ENCODE measurements at regions not wholly inside any gene's neighbourhood (a gene's known extent, or its start where the extent isn't known, plus 50 kb on each side); places are given as distances from the start of the nearest gene placed in this dataset.

- TF ChIP-seq POLR2A (IDR thresholded peaks at IDR 0.05; ENCODE audit: low read length): no peak
- TF ChIP-seq GATA1 (IDR thresholded peaks at IDR 0.05; ENCODE audit: low read depth, low read length): no peak
Measured at GRCh38 chr4:35689870-35690269, 554.4 kb downstream of the ARAP2 start.
